ENCODE measurements at regions not wholly inside any gene's neighbourhood (a gene's known extent, or its start where the extent isn't known, plus 50 kb on each side); places are given as distances from the start of the nearest gene placed in this dataset.

- in situ Hi-C loops (cut with HindIII; ENCODE audit: low sequenced_read_pairs), result no loop called here
- DNase-seq (ENCODE audit: low read depth, low spot score), result no peak
- H3K4me3 ChIP-seq (ENCODE audit: low read depth, low read length), result no peak overlapping the region
- no peak for TF ChIP-seq CTCF (IDR thresholded peaks at IDR 0.05; ENCODE audit: low read depth, low read length)
Observed at GRCh38 chr3:107882261-107882660, 208.6 kb downstream of the CD47 start.

- in situ Hi-C loops (cut with HindIII; ENCODE audit: low sequenced_read_pairs), result no loop called here
- no peak overlapping the region for H3K4me3 ChIP-seq (ENCODE audit: low read depth, low read length)
- no peak for TF ChIP-seq CTCF (IDR thresholded peaks at IDR 0.05; ENCODE audit: low read depth, low read length)
- no peak for DNase-seq (ENCODE audit: low read depth, low spot score)
Observed at GRCh38 chr3:107881509-107881908, 209.3 kb downstream of the CD47 start.

- in situ Hi-C loops (cut with HindIII; ENCODE audit: low sequenced_read_pairs), result no loop called here
- no peak overlapping the region for H3K4me3 ChIP-seq (ENCODE audit: low read depth, low read length)
- DNase-seq (ENCODE audit: low read depth, low spot score), result no peak
- TF ChIP-seq CTCF (IDR thresholded peaks at IDR 0.05; ENCODE audit: low read depth, low read length), result no peak
Observed at GRCh38 chr3:107880702-107881101, 210.1 kb downstream of the CD47 start.

GRCh38 chr3:107877936-107878335 lies 212.9 kb downstream of the CD47 start:
- in situ Hi-C loops (cut with HindIII; ENCODE audit: low sequenced_read_pairs), result no loop called here
- DNase-seq (ENCODE audit: low read depth, low spot score), result no peak
- TF ChIP-seq CTCF (IDR thresholded peaks at IDR 0.05; ENCODE audit: low read depth, low read length), result no peak
- H3K4me3 ChIP-seq (ENCODE audit: low read depth, low read length), result no peak overlapping the region

- TF ChIP-seq CTCF (IDR thresholded peaks at IDR 0.05; ENCODE audit: low read depth, low read length), result no peak
- in situ Hi-C loops (cut with HindIII; ENCODE audit: low sequenced_read_pairs), result no loop called here
- H3K4me3 ChIP-seq (ENCODE audit: low read depth, low read length), result no peak overlapping the region
- no peak for DNase-seq (ENCODE audit: low read depth, low spot score)
Observed at GRCh38 chr3:107870943-107871638, 219.7 kb downstream of the CD47 start.

- no peak overlapping the region for H3K4me3 ChIP-seq (ENCODE audit: low read depth, low read length)
- in situ Hi-C loops (cut with HindIII; ENCODE audit: low sequenced_read_pairs), result no loop called here
- no peak for DNase-seq (ENCODE audit: low read depth, low spot score)
Observed at GRCh38 chr3:107870096-107870495, 220.7 kb downstream of the CD47 start.

More at GRCh38 chr3:107870096-107870495, 220.7 kb downstream of the CD47 start:
- TF ChIP-seq CTCF (IDR thresholded peaks at IDR 0.05; ENCODE audit: low read depth, low read length), result no peak
